ENCODE measurements at regions not wholly inside any gene's neighbourhood (a gene's known extent, or its start where the extent isn't known, plus 50 kb on each side); places are given as distances from the start of the nearest gene placed in this dataset.

GRCh38 chr13:104553186-104553585 is 1487.0 kb upstream of the SLC10A2 start:
- TF ChIP-seq PRDM10 (tag by site-specific recombination; IDR thresholded peaks at IDR 0.05) (no peak), YY1 (tag by site-specific recombination; IDR thresholded peaks at IDR 0.05) (no peak)
